NB4 (cell line): ENCODE measurements at regions not wholly inside any gene's neighbourhood (a gene's known extent, or its start where the extent isn't known, plus 50 kb on each side); places are given as distances from the start of the nearest gene placed in this dataset.

Experiments used
- CTCF ChIP-seq: IDR thresholded peaks from one replicate; pipeline ENCODE4 v1.5.1; 2012; ENCODE audit warnings: low read depth, low read length
- MAX ChIP-seq: IDR thresholded peaks from 2 replicates; pipeline ENCODE4 v1.6.1; 2011; ENCODE audit warnings: low read depth, low read length
- MYC ChIP-seq: IDR thresholded peaks from 2 replicates; pipeline ENCODE4 v1.6.1; 2011; ENCODE audit warnings: low read depth, low read length
- POLR2A ChIP-seq: IDR thresholded peaks from 2 replicates; pipeline ENCODE4 v1.6.1; 2011; ENCODE audit warnings: mild to moderate bottlenecking; ENCODE audit not compliant: insufficient read length; ENCODE audit errors: extremely low read depth

GRCh38 chr20:4332121-4332860 is 83.2 kb upstream of the ADRA1D start:
- no peak for TF ChIP-seq POLR2A
- TF ChIP-seq CTCF: no peak
- no peak for TF ChIP-seq MAX
- TF ChIP-seq MYC: no peak
